Uterus (tissue), 2 donors: ENCODE measurements at regions not wholly inside any gene's neighbourhood (a gene's known extent, or its start where the extent isn't known, plus 50 kb on each side); places are given as distances from the start of the nearest gene placed in this dataset.

Source experiments
- POLR2A ChIP-seq, 2 donors: fragments of 450-650 bp; IDR thresholded peaks; one replicate each; pipeline ENCODE4 v1.6.1; 2016; ENCODE audit warnings: antibody characterized with exemption in 2 of 2, mild to moderate bottlenecking in 1 of 2, moderate library complexity in 1 of 2
- TF ChIP-seq, protein P1 (sequence below), 4 experiments: fragments of 200-600 bp in 2 of 4; fragments of 450-650 bp in 2 of 4; sonication (generic) in 2 of 4; IDR thresholded peaks; one replicate each; pipeline ENCODE4 v1.5.1; 2016 to 2019; ENCODE audit warnings: antibody characterized with exemption in 4 of 4, mild to moderate bottlenecking in 2 of 4, moderate library complexity in 1 of 4

DNA sequence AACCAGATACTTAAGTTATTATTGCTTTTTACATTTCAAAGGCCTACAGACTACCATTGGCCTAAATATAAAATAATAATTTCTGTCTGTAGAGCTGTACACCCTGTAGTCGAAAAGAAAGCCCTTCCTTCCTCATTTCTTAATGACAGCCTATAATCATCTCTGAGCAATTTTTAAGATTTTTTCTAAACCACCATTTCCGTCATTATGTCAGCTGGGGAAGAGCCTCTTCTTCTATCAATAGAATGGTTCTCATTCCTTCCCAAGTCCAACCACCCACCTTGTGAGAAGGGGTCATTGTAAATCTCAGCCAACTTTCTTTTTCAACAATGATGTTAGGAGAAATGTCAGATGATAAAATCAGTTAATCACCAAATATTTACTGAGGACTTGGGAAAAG is 91.8 kb downstream of the PLEKHG1 start:
- TF ChIP-seq, protein P1, sequence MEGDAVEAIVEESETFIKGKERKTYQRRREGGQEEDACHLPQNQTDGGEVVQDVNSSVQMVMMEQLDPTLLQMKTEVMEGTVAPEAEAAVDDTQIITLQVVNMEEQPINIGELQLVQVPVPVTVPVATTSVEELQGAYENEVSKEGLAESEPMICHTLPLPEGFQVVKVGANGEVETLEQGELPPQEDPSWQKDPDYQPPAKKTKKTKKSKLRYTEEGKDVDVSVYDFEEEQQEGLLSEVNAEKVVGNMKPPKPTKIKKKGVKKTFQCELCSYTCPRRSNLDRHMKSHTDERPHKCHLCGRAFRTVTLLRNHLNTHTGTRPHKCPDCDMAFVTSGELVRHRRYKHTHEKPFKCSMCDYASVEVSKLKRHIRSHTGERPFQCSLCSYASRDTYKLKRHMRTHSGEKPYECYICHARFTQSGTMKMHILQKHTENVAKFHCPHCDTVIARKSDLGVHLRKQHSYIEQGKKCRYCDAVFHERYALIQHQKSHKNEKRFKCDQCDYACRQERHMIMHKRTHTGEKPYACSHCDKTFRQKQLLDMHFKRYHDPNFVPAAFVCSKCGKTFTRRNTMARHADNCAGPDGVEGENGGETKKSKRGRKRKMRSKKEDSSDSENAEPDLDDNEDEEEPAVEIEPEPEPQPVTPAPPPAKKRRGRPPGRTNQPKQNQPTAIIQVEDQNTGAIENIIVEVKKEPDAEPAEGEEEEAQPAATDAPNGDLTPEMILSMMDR (IDR thresholded peaks at IDR 0.05), result no peak
- TF ChIP-seq POLR2A (IDR thresholded peaks at IDR 0.05), result no peak
